H1 (cell line): ENCODE measurements at regions not wholly inside any gene's neighbourhood (a gene's known extent, or its start where the extent isn't known, plus 50 kb on each side); places are given as distances from the start of the nearest gene placed in this dataset.

Experiments
- CTCF ChIA-PET: fragments of 300-600 bp; sonication (Branson Sonifier 250); formaldehyde crosslinking; loops from one replicate; lab custom pipeline; 2021; ENCODE audit not compliant: partially characterized antibody; lab: Charles Lee
- POLR2A ChIA-PET: fragments of 300-600 bp; sonication (Branson Sonifier 250); formaldehyde crosslinking; loops from one replicate; lab custom pipeline; 2021; ENCODE audit warnings: inconsistent platforms; ENCODE audit not compliant: partially characterized antibody; lab: Charles Lee
- DNase-seq, 2 experiments: peaks; one replicate each; pipeline versions ENCODE4 v3.0.0 to v3.0.0-alpha.2; 2010 to 2022; ENCODE audit warnings: low spot score in 2 of 2, low read depth in 1 of 2, mixed read lengths in 1 of 2
- FAIRE-seq: peaks from 2 replicates; lab custom pipeline; 2011; peaks lifted over from hg19 to GRCh38; lab: Jason Lieb, UNC
- H2AFZ ChIP-seq: 2 replicates; pipeline ENCODE4 v1.8.1; 2012; ENCODE audit warnings: low read length, inconsistent platforms
- H2AK5ac ChIP-seq: 2 replicates; pipeline ENCODE4 v1.6.1; 2013; ENCODE audit warnings: low read depth, low read length
- H2BK120ac ChIP-seq: replicated peaks from 2 replicates; pipeline ENCODE3; 2013; ENCODE audit warnings: low read depth, low read length, inconsistent platforms
- H2BK12ac ChIP-seq: 2 replicates; pipeline ENCODE4 v1.6.1; 2013; ENCODE audit warnings: low read depth, low read length
- H2BK15ac ChIP-seq: 2 replicates; pipeline ENCODE4 v1.6.1; 2013; ENCODE audit warnings: low read length
- H2BK20ac ChIP-seq: 2 replicates; pipeline ENCODE4 v1.6.1; 2013; ENCODE audit warnings: low read length
- H2BK5ac ChIP-seq: 2 replicates; pipeline ENCODE4 v1.6.1; 2013; ENCODE audit warnings: low read depth, low read length
- H3K14ac ChIP-seq: 2 replicates; pipeline ENCODE4 v1.6.1; 2013; ENCODE audit warnings: inconsistent platforms; ENCODE audit not compliant: insufficient read length
- H3K18ac ChIP-seq: 2 replicates; pipeline ENCODE4 v1.6.1; 2013; ENCODE audit warnings: low read length; ENCODE audit errors: extremely low read depth
- H3K23ac ChIP-seq: 2 replicates; pipeline ENCODE4 v1.6.1; 2013; ENCODE audit warnings: inconsistent platforms; ENCODE audit not compliant: insufficient read length
- H3K23me2 ChIP-seq: 2 replicates; pipeline ENCODE4 v1.6.1; 2013; ENCODE audit warnings: low read depth, low read length
- H3K27ac ChIP-seq: 2 replicates; pipeline ENCODE4 v1.6.1; 2011; ENCODE audit warnings: low read depth, low read length, inconsistent platforms
- H3K27me3 ChIP-seq, 4 experiments: replicated peaks in 1 of 4; 1 replicate in 1 of 4; 2 replicates in 3 of 4; pipeline versions ENCODE4 v1.6.1 to v1.8.1; 2011 to 2013; ENCODE audit warnings: low read length in 3 of 4, mild to moderate bottlenecking in 3 of 4, inconsistent platforms in 2 of 4, mixed read lengths in 2 of 4, moderate library complexity in 1 of 4; ENCODE audit not compliant: control insufficient read depth in 3 of 4, insufficient read depth in 3 of 4; ENCODE audit errors: extremely low read depth in 1 of 4
- H3K36me3 ChIP-seq, 4 experiments: 2 replicates each; pipeline versions ENCODE4 v1.6.1 to v1.8.1; 2011 to 2013; ENCODE audit warnings: mild to moderate bottlenecking in 4 of 4, low read length in 3 of 4, moderate library complexity in 2 of 4, control low read depth in 1 of 4, inconsistent platforms in 1 of 4; ENCODE audit not compliant: insufficient read depth in 4 of 4, control insufficient read depth in 2 of 4
- H3K4ac ChIP-seq: replicated peaks from 2 replicates; pipeline ENCODE3; 2013; ENCODE audit warnings: low read length, low read depth, mixed read lengths, inconsistent platforms; ENCODE audit not compliant: insufficient read length
- H3K4me1 ChIP-seq, 4 experiments: replicated peaks in 1 of 4; 1 replicate in 1 of 4; 2 replicates in 3 of 4; pipeline versions ENCODE4 v1.6.1 to v1.8.1; 2011 to 2013; ENCODE audit warnings: low read length in 3 of 4, inconsistent platforms in 2 of 4, mixed read lengths in 1 of 4; ENCODE audit not compliant: insufficient read depth in 4 of 4, control insufficient read depth in 3 of 4
- H3K4me2 ChIP-seq, 2 experiments: 2 replicates each; pipeline versions ENCODE4 v1.6.1 to v1.8.1; 2011 to 2013; ENCODE audit warnings: low read depth in 2 of 2, low read length in 2 of 2, control low read depth in 1 of 2, inconsistent platforms in 1 of 2, mild to moderate bottlenecking in 1 of 2; ENCODE audit not compliant: insufficient read depth in 1 of 2
- H3K4me3 ChIP-seq, 4 experiments: fragments of 200-600, 300-600 bp in 1 of 4; sonication (generic), shearing (Covaris generic), sonication (Bioruptor Twin) in 1 of 4; 2 replicates each; pipeline versions ENCODE4 v1.5.1 to v1.8.1; 2011 to 2016; ENCODE audit warnings: low read length in 4 of 4, low read depth in 3 of 4, control low read depth in 2 of 4, inconsistent platforms in 2 of 4, mild to moderate bottlenecking in 2 of 4, mixed read lengths in 1 of 4, moderate library complexity in 1 of 4; ENCODE audit not compliant: insufficient read depth in 2 of 4; ENCODE audit errors: extremely low read depth in 1 of 4
- H3K56ac ChIP-seq: replicated peaks from 2 replicates; pipeline ENCODE3; 2013; ENCODE audit warnings: low read depth, mild to moderate bottlenecking, mixed read lengths, low read length, inconsistent platforms; ENCODE audit not compliant: insufficient read length
- H3K79me1 ChIP-seq: 2 replicates; pipeline ENCODE4 v1.6.1; 2013; ENCODE audit warnings: low read depth, low read length, control low read depth
- H3K79me2 ChIP-seq, 2 experiments: 2 replicates each; pipeline versions ENCODE4 v1.6.1 to v1.8.1; 2012 to 2013; ENCODE audit warnings: low read length in 2 of 2, mild to moderate bottlenecking in 2 of 2, inconsistent platforms in 1 of 2; ENCODE audit not compliant: insufficient read depth in 2 of 2, control insufficient read depth in 1 of 2
- H3K9ac ChIP-seq, 4 experiments: replicated peaks in 1 of 4; 1 replicate in 1 of 4; 2 replicates in 3 of 4; pipeline versions ENCODE4 v1.6.1 to v1.8.1; 2011 to 2013; ENCODE audit warnings: low read depth in 3 of 4, low read length in 3 of 4, control low read depth in 2 of 4, mild to moderate bottlenecking in 2 of 4, moderate library complexity in 2 of 4, inconsistent platforms in 1 of 4; ENCODE audit errors: extremely low read depth in 1 of 4
- H3K9me3 ChIP-seq, 2 experiments: 2 replicates each; pipeline versions ENCODE4 v1.6.1 to v1.8.1; 2012 to 2013; ENCODE audit warnings: mild to moderate bottlenecking in 2 of 2, moderate library complexity in 2 of 2, control low read depth in 1 of 2, inconsistent platforms in 1 of 2, low read depth in 1 of 2, low read length in 1 of 2, mixed read lengths in 1 of 2; ENCODE audit not compliant: insufficient read depth in 2 of 2
- H4K20me1 ChIP-seq, 2 experiments: replicated peaks in 1 of 2; 2 replicates each; pipeline versions ENCODE3 to v1.8.1; 2011 to 2013; ENCODE audit warnings: inconsistent platforms in 2 of 2, low read length in 2 of 2, mild to moderate bottlenecking in 1 of 2; ENCODE audit not compliant: insufficient read depth in 2 of 2, control insufficient read depth in 1 of 2
- H4K5ac ChIP-seq: 2 replicates; pipeline ENCODE4 v1.6.1; 2013; ENCODE audit warnings: low read length, low read depth, mixed read lengths, inconsistent platforms; ENCODE audit not compliant: insufficient read length
- H4K8ac ChIP-seq: 2 replicates; pipeline ENCODE4 v1.8.0; 2013; ENCODE audit warnings: mild to moderate bottlenecking, moderate library complexity, low read length, inconsistent platforms; ENCODE audit not compliant: insufficient read depth; ENCODE audit errors: extremely low read depth
- H4K91ac ChIP-seq: replicated peaks from 2 replicates; pipeline ENCODE3; 2013; ENCODE audit warnings: low read length, mixed read lengths, inconsistent platforms; ENCODE audit not compliant: insufficient read length
- ASH2L ChIP-seq: fragments of 200-600, 300-600 bp; sonication (generic); IDR thresholded peaks from one replicate; pipeline ENCODE4 v1.7.1; 2017; ENCODE audit warnings: low read length
- BACH1 ChIP-seq: IDR thresholded peaks from 2 replicates; pipeline ENCODE4 v1.6.1; 2012; ENCODE audit warnings: low read length, improper control_type of control experiment
- CHD1 ChIP-seq: IDR thresholded peaks from 2 replicates; pipeline ENCODE4 v1.6.1; 2012; ENCODE audit warnings: low read depth, low read length, improper control_type of control experiment
- GTF2F1 ChIP-seq: IDR thresholded peaks from 2 replicates; pipeline ENCODE4 v1.6.1; 2012; ENCODE audit warnings: low read depth, low read length, improper control_type of control experiment, borderline replicate concordance
- HDAC2 ChIP-seq, 2 experiments: fragments of 300-600 bp in 1 of 2; sonication (generic) in 1 of 2; IDR thresholded peaks; 2 replicates each; pipeline ENCODE4 v1.6.1; 2011 to 2012; ENCODE audit warnings: low read depth in 2 of 2, low read length in 2 of 2, mild to moderate bottlenecking in 2 of 2, moderate library complexity in 2 of 2, borderline replicate concordance in 1 of 2, inconsistent platforms in 1 of 2
- JUND ChIP-seq: IDR thresholded peaks from 2 replicates; pipeline ENCODE4 v1.6.1; 2011; ENCODE audit warnings: mild to moderate bottlenecking, improper control_type of control experiment, low read length
- POLR2AphosphoS5 ChIP-seq: IDR thresholded peaks from 2 replicates; pipeline ENCODE4 v1.6.1; 2011; ENCODE audit warnings: low read depth, low read length
- POU5F1 ChIP-seq: IDR thresholded peaks from 2 replicates; pipeline ENCODE4 v1.6.1; 2011; ENCODE audit warnings: low read depth, mild to moderate bottlenecking, low read length, moderate library complexity
- RBBP5 ChIP-seq: IDR thresholded peaks from 2 replicates; pipeline ENCODE4 v1.7.1; 2012; ENCODE audit warnings: low read depth, mild to moderate bottlenecking, inconsistent platforms, low read length, moderate library complexity, borderline replicate concordance
- RFX5 ChIP-seq: IDR thresholded peaks from 2 replicates; pipeline ENCODE4 v1.6.1; 2011; ENCODE audit warnings: low read depth, low read length, improper control_type of control experiment, borderline replicate concordance
- SP1 ChIP-seq: IDR thresholded peaks from 2 replicates; pipeline ENCODE4 v1.6.1; 2011; ENCODE audit warnings: low read depth, low read length
- TCF12 ChIP-seq: IDR thresholded peaks from 2 replicates; pipeline ENCODE4 v1.6.1; 2011; ENCODE audit warnings: low read depth, mild to moderate bottlenecking, low read length
- WGBS, 2 experiments: shearing (Covaris generic) in 1 of 2; methylation state at CpG; one replicate each; pipeline versions ENCODE4 v1.1.6 to v1.1.7; 2013 to 2015; ENCODE audit warnings: low lambda C conversion rate in 2 of 2, mixed read lengths in 2 of 2, inconsistent platforms in 1 of 2, low coverage in 1 of 2, missing lambda C conversion rate in 1 of 2; ENCODE audit not compliant: insufficient replicate concordance in 2 of 2, insufficient coverage in 1 of 2, insufficient read length in 1 of 2; ENCODE audit errors: extremely low coverage in 1 of 2, missing lambda C conversion rate in 1 of 2; 5-methylcytosine and 5-hydroxymethylcytosine counted together
- TF ChIP-seq, protein P1 (sequence below), 3 experiments: IDR thresholded peaks; 1 replicate in 2 of 3; 2 replicates in 1 of 3; pipeline versions ENCODE4 v1.5.1 to v1.6.1; 2011; ENCODE audit warnings: low read length in 3 of 3, mild to moderate bottlenecking in 3 of 3, inconsistent platforms in 2 of 3, low read depth in 1 of 3, moderate library complexity in 1 of 3; ENCODE audit not compliant: insufficient read depth in 1 of 3; ENCODE audit errors: control extremely low read depth in 1 of 3

DNA sequence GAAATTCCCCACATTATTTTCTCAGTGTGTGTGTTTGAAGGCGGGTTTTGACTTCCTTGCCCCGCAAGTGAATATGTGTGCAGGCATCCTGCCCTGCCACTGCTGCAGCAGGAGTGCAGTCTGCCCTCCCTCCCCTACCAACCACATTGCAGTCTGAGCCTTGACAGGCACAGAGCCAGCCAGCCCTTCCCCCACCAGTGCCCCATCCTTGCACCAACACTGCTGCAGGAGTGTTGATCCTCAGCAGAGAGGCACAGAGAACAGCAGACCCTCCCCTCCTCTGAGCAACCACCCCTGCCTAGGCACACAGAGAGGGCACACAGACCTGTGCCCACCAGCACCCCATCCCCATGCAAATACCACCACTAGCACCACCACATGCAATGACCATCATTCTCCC lies 683.0 kb upstream of the PKDCC start:
- Histone ChIP-seq H2AFZ (peak overlapping the region; percentile 21; the same call in 1 of the 2 replicates), H3K27me3 (no peaks in the 10 kb centered on the region), H3K4ac (no peak overlapping the region), H3K23me2 (no peaks in the 10 kb centered on the region), H4K20me1 (no peaks in the 10 kb centered on the region), H2BK5ac (no peak overlapping the region), H4K5ac (no peak overlapping the region), H2BK20ac (no peak overlapping the region), H2BK15ac (no peak overlapping the region), H2AK5ac (no peak overlapping the region), H3K23ac (no peak overlapping the region), H2BK12ac (0 out of 2 replicates have a peak overlapping the region, but pooled peaks have one; percentile 17), H3K27ac (no peak overlapping the region), H3K79me2 (no peaks in the 10 kb centered on the region), H3K18ac (no peak overlapping the region), H3K9me3 (peaks cover 8 to 14% of the 10 kb centered on the region in 2 experiments), H2BK120ac (no peak overlapping the region), H3K9ac (no peak overlapping the region), H3K14ac (no peak overlapping the region), H3K4me2 (no peak overlapping the region), H3K4me1 (0 out of 7 replicates have a peak, but pooled peaks cover 0 to 5% (median 0%) of the 10 kb centered on the region in 4 experiments), H3K36me3 (no peaks in the 10 kb centered on the region; a peak in 1 of 8 replicates), H3K4me3 (no peak overlapping the region), H3K56ac (no peak overlapping the region), H3K79me1 (no peaks in the 10 kb centered on the region), H4K91ac (no peak overlapping the region), H4K8ac (0 out of 2 replicates have a peak overlapping the region, but pooled peaks have one; percentile 53)
- ChIA-PET CTCF (no interaction called here), POLR2A (no interaction called here)
- FAIRE-seq (no peak), DNase-seq (no peak)
- WGBS, 2 experiments: 94% methylated on average over 2 of the region's 2 CpGs; no CpG with 5 or more reads in 1 of the 2 experiments
- TF ChIP-seq RBBP5 (no peak), HDAC2 (IDR thresholded peaks at IDR 0.05; ENCODE audit: borderline replicate concordance in 1 of 2, low read depth in 2 of 2, low read length in 2 of 2) (no peak), CHD1 (no peak), RFX5 (no peak), POU5F1 (no peak), POLR2AphosphoS5 (no peak), BACH1 (no peak), GTF2F1 (no peak), ASH2L (no peak), SP1 (no peak), JUND (no peak), TCF12 (no peak)
- TF ChIP-seq, protein P1, sequence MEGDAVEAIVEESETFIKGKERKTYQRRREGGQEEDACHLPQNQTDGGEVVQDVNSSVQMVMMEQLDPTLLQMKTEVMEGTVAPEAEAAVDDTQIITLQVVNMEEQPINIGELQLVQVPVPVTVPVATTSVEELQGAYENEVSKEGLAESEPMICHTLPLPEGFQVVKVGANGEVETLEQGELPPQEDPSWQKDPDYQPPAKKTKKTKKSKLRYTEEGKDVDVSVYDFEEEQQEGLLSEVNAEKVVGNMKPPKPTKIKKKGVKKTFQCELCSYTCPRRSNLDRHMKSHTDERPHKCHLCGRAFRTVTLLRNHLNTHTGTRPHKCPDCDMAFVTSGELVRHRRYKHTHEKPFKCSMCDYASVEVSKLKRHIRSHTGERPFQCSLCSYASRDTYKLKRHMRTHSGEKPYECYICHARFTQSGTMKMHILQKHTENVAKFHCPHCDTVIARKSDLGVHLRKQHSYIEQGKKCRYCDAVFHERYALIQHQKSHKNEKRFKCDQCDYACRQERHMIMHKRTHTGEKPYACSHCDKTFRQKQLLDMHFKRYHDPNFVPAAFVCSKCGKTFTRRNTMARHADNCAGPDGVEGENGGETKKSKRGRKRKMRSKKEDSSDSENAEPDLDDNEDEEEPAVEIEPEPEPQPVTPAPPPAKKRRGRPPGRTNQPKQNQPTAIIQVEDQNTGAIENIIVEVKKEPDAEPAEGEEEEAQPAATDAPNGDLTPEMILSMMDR (IDR thresholded peaks at IDR 0.05; ENCODE audit: control extremely low read depth in 1 of 3, insufficient read depth in 1 of 3, low read depth in 1 of 3, low read length in 3 of 3): no peak
